BJ (cell line): ENCODE measurements at regions not wholly inside any gene's neighbourhood (a gene's known extent, or its start where the extent isn't known, plus 50 kb on each side); places are given as distances from the start of the nearest gene placed in this dataset.

Source experiments
- CTCF ChIA-PET: fragments of 350-600 bp; formaldehyde crosslinking; extraction: SDS; loops from one replicate; lab custom pipeline; 2021; ENCODE audit warnings: antibody characterized with exemption, inconsistent platforms; lab: Yijun Ruan, JAX
- POLR2A ChIA-PET: fragments of 300-600 bp; sonication (Branson Sonifier 250); formaldehyde crosslinking; extraction: SDS; loops from one replicate; lab custom pipeline; 2021; ENCODE audit warnings: antibody characterized with exemption; lab: Charles Lee
- DNase-seq: peaks from one replicate; pipeline ENCODE4 v3.0.0-alpha.2; 2011; ENCODE audit warnings: low read depth
- H3K27me3 ChIP-seq: 2 replicates; pipeline ENCODE4 v1.6.0; 2011; ENCODE audit warnings: low read length; ENCODE audit not compliant: control insufficient read depth, insufficient read depth
- H3K36me3 ChIP-seq: 2 replicates; pipeline ENCODE4 v1.5.1; 2011; ENCODE audit warnings: low read length; ENCODE audit not compliant: control insufficient read depth, insufficient read depth
- H3K4me3 ChIP-seq: 2 replicates; pipeline ENCODE4 v1.5.1; 2011; ENCODE audit warnings: low read depth, mild to moderate bottlenecking, control low read depth, low read length
- TF ChIP-seq, protein P1 (sequence below): IDR thresholded peaks from 2 replicates; pipeline ENCODE4 v1.5.1; 2011; ENCODE audit warnings: low read depth, mild to moderate bottlenecking, control low read depth, inconsistent platforms, low read length, moderate library complexity; ENCODE audit not compliant: insufficient read depth

DNA sequence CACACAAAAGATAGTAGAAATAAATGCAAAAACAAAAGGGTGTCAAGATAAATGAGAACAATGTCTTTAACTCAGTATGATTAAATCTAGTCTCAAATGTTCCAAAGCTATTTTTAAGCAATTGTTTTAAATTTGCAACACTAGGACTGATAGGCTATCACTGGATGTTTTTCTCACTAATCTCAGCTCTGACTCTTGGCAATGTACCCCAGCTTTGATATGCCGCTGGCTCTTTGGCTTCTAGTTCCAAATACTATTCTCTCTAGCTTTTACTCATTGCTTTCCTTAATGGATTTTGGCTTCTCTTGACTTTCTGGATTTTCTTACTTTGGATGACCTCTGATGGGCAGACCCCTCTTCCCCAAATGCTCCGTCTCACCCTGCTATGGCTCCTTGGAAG, 116.0 kb upstream of the SLC35B3 start:
- H3K36me3 ChIP-seq = no peaks in the 10 kb centered on the region
- ChIA-PET POLR2A (no interaction called here), CTCF (no interaction called here)

DNA sequence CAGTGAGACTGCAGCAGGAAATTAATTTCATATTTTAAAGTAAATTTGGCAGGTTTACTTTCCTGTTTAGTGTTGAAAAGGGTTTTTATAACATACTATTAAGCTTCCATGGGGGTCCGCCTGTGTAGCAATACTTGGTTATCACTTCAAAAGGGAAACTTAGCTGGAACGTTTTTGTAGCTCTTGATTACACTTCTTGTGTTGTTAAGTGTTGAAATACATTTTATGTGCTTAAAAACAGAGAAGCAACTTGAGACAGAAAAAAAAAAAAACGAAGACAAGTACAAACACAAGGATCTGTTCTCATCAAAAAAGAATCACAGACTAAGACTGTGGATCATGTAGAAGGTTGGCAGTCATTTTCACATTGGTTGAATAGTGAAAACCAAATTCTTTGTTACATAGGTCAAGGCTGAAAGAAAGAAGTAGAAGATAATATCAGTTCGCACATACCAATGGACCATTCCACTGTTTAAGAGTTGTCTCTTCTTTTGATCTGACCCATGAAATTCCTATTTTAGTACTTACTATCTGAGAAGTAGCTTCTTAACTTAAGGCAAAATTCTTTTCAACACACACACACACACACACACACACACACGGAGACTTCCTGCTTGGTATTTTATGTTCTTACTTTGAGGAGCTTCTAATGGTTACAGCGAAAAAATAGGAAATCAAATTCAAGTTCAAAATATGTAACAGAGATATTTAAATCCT, 113.9 kb upstream of the SLC35B3 start:
- no peak overlapping the region for H3K4me3 ChIP-seq
- no peak for DNase-seq
- H3K36me3 ChIP-seq = no peaks in the 10 kb centered on the region
- ChIA-PET POLR2A (no interaction called here), CTCF (no interaction called here)
- TF ChIP-seq, protein P1, sequence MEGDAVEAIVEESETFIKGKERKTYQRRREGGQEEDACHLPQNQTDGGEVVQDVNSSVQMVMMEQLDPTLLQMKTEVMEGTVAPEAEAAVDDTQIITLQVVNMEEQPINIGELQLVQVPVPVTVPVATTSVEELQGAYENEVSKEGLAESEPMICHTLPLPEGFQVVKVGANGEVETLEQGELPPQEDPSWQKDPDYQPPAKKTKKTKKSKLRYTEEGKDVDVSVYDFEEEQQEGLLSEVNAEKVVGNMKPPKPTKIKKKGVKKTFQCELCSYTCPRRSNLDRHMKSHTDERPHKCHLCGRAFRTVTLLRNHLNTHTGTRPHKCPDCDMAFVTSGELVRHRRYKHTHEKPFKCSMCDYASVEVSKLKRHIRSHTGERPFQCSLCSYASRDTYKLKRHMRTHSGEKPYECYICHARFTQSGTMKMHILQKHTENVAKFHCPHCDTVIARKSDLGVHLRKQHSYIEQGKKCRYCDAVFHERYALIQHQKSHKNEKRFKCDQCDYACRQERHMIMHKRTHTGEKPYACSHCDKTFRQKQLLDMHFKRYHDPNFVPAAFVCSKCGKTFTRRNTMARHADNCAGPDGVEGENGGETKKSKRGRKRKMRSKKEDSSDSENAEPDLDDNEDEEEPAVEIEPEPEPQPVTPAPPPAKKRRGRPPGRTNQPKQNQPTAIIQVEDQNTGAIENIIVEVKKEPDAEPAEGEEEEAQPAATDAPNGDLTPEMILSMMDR = no peak
- H3K27me3 ChIP-seq = no peaks in the 10 kb centered on the region

More for the DNA sequence above, 116.0 kb upstream of the SLC35B3 start:
- DNase-seq = no peak
- no peak overlapping the region for H3K4me3 ChIP-seq
- H3K27me3 ChIP-seq = no peaks in the 10 kb centered on the region
- TF ChIP-seq, protein P1 = no peak

DNA sequence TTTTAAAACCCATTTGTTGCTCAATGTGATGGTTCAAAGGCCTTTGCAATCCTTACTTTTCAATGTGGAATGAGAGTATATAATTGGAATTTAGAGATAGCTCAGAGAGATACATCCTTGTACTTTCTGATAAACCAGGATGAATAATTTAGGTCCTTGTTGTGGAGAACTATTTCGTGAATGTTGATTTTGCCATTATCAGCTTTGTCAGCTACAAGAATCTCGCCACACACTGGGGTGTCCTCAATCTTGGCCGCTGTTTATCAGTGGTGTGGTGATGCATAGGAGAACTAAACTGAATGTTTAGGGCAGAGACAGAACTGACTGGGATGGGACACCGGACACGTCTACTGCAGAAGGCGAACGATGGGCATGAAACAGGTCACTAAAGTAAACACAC, 111.2 kb upstream of the SLC35B3 start:
- ChIA-PET POLR2A (no interaction called here), CTCF (no interaction called here)
- TF ChIP-seq, protein P1 = no peak
- Histone ChIP-seq H3K4me3 (no peak overlapping the region), H3K27me3 (no peaks in the 10 kb centered on the region), H3K36me3 (no peaks in the 10 kb centered on the region)
- DNase-seq = no peak

DNA sequence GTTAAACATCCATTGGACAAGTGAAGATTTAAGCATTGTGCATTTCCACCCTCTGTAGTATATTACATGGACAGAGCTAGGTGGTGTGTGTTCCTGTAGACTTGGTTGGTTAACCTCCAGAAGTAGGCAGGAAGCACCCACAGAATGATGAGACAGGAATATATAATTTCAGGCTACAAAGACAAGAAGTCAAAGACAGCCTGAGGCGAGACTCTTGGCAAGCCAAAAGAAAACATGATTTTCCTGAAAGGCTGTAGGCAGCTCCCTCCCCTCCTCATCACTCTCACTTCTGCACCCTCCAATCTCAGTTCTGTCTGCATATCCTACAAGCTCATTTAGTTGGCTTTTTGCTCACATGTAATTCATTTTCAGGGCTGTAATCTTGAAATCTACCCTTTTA, 110.0 kb upstream of the SLC35B3 start:
- DNase-seq = no peak
- Histone ChIP-seq H3K27me3 (no peaks in the 10 kb centered on the region), H3K36me3 (no peaks in the 10 kb centered on the region), H3K4me3 (no peak overlapping the region)
- ChIA-PET CTCF (interaction anchor here (0.7 to 1.1 kb wide), 2 partner anchors 17 to 105 kb away, joined by 3 read pairs; no protein-coding TSS in a partner anchor), POLR2A (no interaction called here)
- TF ChIP-seq, protein P1 = no peak

DNA sequence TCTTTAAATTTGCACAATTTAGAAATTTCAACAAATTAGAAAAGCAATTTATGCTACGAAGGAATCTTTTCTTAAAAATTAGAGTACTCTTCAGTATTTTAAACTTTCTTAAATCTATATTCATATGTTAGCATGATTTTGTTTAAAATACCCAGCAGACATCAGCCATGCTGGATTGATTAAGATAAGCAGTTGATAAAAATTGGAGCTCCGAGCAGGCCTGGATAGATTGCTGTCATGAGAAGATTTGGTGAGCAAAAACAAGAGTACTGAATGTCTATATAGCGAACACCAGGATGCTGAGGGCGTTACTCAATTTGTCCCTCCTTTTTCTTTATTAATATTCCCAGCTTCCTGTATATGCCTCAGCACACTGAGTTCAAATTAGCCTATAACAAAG, 108.4 kb upstream of the SLC35B3 start:
- no peak for DNase-seq
- CTCF ChIA-PET = no interaction called here
- Histone ChIP-seq H3K36me3 (no peaks in the 10 kb centered on the region), H3K4me3 (no peak overlapping the region), H3K27me3 (no peaks in the 10 kb centered on the region)
- POLR2A ChIA-PET = no interaction called here
- TF ChIP-seq, protein P1 = no peak
